Neural progenitor cell (in vitro differentiated cells): ENCODE measurements at regions not wholly inside any gene's neighbourhood (a gene's known extent, or its start where the extent isn't known, plus 50 kb on each side); places are given as distances from the start of the nearest gene placed in this dataset.
"Not testable (repeated sequence)": the region's sequence is repeated elsewhere in the genome, so short reads cannot be mapped to it uniquely, and the experiment has no call there.

ENCODE experiments used
- CTCF ChIP-seq: fragments of 200-600 bp; sonication (generic); IDR thresholded peaks from 2 replicates; pipeline ENCODE4 v1.5.1; 2017; ENCODE audit warnings: antibody characterized with exemption, mild to moderate bottlenecking
- EZH2 ChIP-seq: fragments of 200-600 bp; sonication (generic); IDR thresholded peaks from 2 replicates; pipeline ENCODE4 v1.6.1; 2017; ENCODE audit warnings: antibody characterized with exemption, mild to moderate bottlenecking, moderate library complexity

GRCh38 chr22:16660570-16660969 lies 68.0 kb upstream of the CCT8L2 start:
- TF ChIP-seq CTCF, EZH2: not testable (repeated sequence)
